Astrocyte (in vitro differentiated cells and primary cell): ENCODE measurements at regions not wholly inside any gene's neighbourhood (a gene's known extent, or its start where the extent isn't known, plus 50 kb on each side); places are given as distances from the start of the nearest gene placed in this dataset.
"Not testable (repeated sequence)": the region's sequence is repeated elsewhere in the genome, so short reads cannot be mapped to it uniquely, and the experiment has no call there.

Experiments
- DNase-seq: peaks from one replicate; pipeline ENCODE4 v3.0.0-alpha.2; 2010; ENCODE audit warnings: low read depth
- FAIRE-seq: peaks from 2 replicates; lab custom pipeline; 2011; peaks lifted over from hg19 to GRCh38; lab: Jason Lieb, UNC
- H2AFZ ChIP-seq: 2 replicates; pipeline ENCODE4 v1.6.0; 2012; ENCODE audit warnings: low read depth, low read length, inconsistent platforms
- H3K27ac ChIP-seq: 2 replicates; pipeline ENCODE4 v1.5.1; 2011; ENCODE audit warnings: low read depth, low read length, inconsistent platforms
- H3K27me3 ChIP-seq: 2 replicates; pipeline ENCODE4 v1.6.0; 2011; ENCODE audit warnings: low read length, inconsistent platforms; ENCODE audit not compliant: insufficient read depth
- H3K36me3 ChIP-seq: 2 replicates; pipeline ENCODE4 v1.5.1; 2011; ENCODE audit warnings: low read length, inconsistent platforms; ENCODE audit not compliant: insufficient read depth
- H3K4me1 ChIP-seq: 2 replicates; pipeline ENCODE4 v1.5.1; 2011; ENCODE audit warnings: low read length, inconsistent platforms; ENCODE audit not compliant: insufficient read depth
- H3K4me2 ChIP-seq: 2 replicates; pipeline ENCODE4 v1.6.0; 2012; ENCODE audit warnings: low read length, inconsistent platforms
- H3K4me3 ChIP-seq: 2 replicates; pipeline ENCODE4 v1.5.1; 2011; ENCODE audit warnings: low read depth, mild to moderate bottlenecking, low read length, inconsistent platforms; ENCODE audit not compliant: insufficient read depth
- H3K79me2 ChIP-seq: 2 replicates; pipeline ENCODE4 v1.6.0; 2012; ENCODE audit warnings: mild to moderate bottlenecking, low read length, inconsistent platforms; ENCODE audit not compliant: insufficient read depth
- H3K9ac ChIP-seq: 2 replicates; pipeline ENCODE4 v1.6.0; 2012; ENCODE audit warnings: mild to moderate bottlenecking, low read length, inconsistent platforms
- H3K9me3 ChIP-seq: 2 replicates; pipeline ENCODE4 v1.5.1; 2012; ENCODE audit warnings: low read depth, mild to moderate bottlenecking, low read length, inconsistent platforms; ENCODE audit not compliant: insufficient read depth
- H4K20me1 ChIP-seq: 2 replicates; pipeline ENCODE4 v1.6.0; 2012; ENCODE audit warnings: low read length, inconsistent platforms; ENCODE audit not compliant: insufficient read depth
- H3K27ac Mint-ChIP-seq: one replicate; pipeline ENCODE4 v1.8.0; 2021; ENCODE audit warnings: mild to moderate bottlenecking, mixed read lengths; ENCODE audit not compliant: unreplicated experiment
- H3K27me3 Mint-ChIP-seq: one replicate; pipeline ENCODE4 v1.8.0; 2021; ENCODE audit warnings: low read depth, mixed read lengths; ENCODE audit not compliant: unreplicated experiment
- H3K36me3 Mint-ChIP-seq: one replicate; pipeline ENCODE4 v1.8.0; 2021; ENCODE audit warnings: low read depth, mixed read lengths; ENCODE audit not compliant: unreplicated experiment
- H3K4me1 Mint-ChIP-seq: one replicate; pipeline ENCODE4 v1.8.0; 2021; ENCODE audit warnings: low read depth, mixed read lengths; ENCODE audit not compliant: unreplicated experiment
- H3K4me3 Mint-ChIP-seq: one replicate; pipeline ENCODE4 v1.8.0; 2021; ENCODE audit warnings: mild to moderate bottlenecking, moderate library complexity, mixed read lengths; ENCODE audit not compliant: unreplicated experiment
- H3K9me3 Mint-ChIP-seq: one replicate; pipeline ENCODE4 v1.8.0; 2021; ENCODE audit warnings: mild to moderate bottlenecking, mixed read lengths; ENCODE audit not compliant: unreplicated experiment
- EZH2 ChIP-seq: IDR thresholded peaks from 2 replicates; pipeline ENCODE4 v1.6.1; 2012; ENCODE audit warnings: mild to moderate bottlenecking, low read length, inconsistent platforms; ENCODE audit not compliant: insufficient read depth
- TF ChIP-seq, protein P1 (sequence below): IDR thresholded peaks from 2 replicates; pipeline ENCODE4 v1.5.1; 2011; ENCODE audit warnings: low read depth, mild to moderate bottlenecking, inconsistent platforms, low read length, moderate library complexity; ENCODE audit not compliant: insufficient read depth

DNA sequence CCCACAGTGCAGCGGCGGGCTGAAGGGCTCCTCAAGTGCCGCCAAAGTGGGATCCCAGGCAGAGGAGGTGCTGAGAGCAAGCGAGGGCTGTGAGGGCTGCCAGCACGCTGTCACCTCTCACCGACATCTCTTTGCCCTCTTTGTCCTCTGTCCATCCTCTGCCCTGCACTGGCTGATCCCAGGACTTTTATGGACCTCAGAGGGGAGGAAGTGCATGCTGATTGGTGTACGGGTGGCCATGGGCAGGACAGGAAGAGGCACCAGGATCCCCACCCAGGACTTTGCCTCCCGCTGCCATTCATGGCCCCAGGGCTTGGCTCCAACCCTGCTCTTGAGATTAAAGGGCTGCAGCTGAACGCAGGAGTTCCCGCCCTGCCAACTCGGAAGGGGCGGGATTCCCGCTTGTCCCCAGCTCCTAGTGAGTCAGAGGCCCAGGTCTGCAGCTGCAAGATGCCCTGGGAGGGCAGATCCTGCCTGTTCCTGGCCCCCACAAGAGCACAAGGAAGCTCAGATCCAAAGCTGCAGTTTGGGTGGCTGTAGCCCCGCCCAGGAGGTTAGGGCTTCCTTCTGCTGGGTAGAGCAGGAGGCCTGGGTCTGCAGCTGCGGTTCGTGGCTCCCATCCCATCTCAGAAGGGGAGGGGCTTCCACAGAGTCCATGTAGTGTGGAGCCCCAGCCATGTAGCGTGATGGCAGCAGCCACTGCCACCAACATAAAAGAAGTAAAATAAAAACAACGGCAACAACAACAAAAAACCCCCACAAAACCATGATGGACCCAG, 1716.7 kb downstream of the SLITRK1 start:
- H3K4me3 ChIP-seq, result no peak overlapping the region
- Mint-ChIP-seq H3K9me3 (peaks cover 3% of the 10 kb centered on the region), H3K4me1 (no peaks in the 10 kb centered on the region), H3K27ac (no peak overlapping the region), H3K27me3 (no peaks in the 10 kb centered on the region), H3K4me3 (no peak overlapping the region), H3K36me3 (no peaks in the 10 kb centered on the region)
- H3K79me2 ChIP-seq, result no peaks in the 10 kb centered on the region
- H3K27ac ChIP-seq, result no peak overlapping the region
- H3K4me2 ChIP-seq, result no peak overlapping the region
- no peak overlapping the region for H3K9ac ChIP-seq
- H2AFZ ChIP-seq, result no peak overlapping the region
- no peaks in the 10 kb centered on the region for H3K36me3 ChIP-seq
- DNase-seq, result no peak
- H3K9me3 ChIP-seq, result no peaks in the 10 kb centered on the region
- FAIRE-seq, result no peak
- H3K4me1 ChIP-seq, result no peaks in the 10 kb centered on the region
- no peaks in the 10 kb centered on the region for H3K27me3 ChIP-seq
- no peak for TF ChIP-seq EZH2
- H4K20me1 ChIP-seq, result no peaks in the 10 kb centered on the region

DNA sequence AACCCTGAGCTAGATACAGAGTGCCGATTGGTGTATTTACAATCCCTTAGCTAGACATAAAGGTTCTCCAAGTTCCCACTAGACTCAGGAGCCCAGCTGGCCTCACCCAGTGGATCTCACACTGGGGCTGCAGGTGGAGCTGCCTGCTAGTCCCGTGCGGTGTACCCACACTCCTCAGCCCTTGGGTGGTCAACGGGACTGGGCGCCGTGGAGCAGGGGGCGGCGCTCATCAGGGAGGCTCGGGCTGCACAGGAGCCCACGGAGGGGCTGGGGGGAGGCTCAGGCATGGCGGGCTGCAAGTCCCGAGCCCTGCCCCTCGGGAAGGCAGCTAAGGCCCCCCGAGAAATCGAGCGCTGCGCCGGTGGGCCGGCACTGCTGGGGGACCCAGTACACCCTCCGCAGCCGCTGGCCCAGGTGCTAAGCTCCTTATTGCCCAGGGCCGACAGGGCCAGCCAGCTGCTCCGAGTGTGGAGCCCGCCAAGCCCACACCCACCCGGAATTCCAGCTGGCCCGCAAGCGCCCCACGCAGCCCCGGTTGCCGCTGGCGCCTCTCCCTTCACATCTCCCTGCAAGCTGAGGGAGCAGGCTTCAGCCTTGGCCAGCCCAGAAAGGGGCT, 1717.4 kb downstream of the SLITRK1 start:
- not testable (repeated sequence) for H3K27ac ChIP-seq, H3K4me2 ChIP-seq, FAIRE-seq, H3K4me1 Mint-ChIP-seq, H3K36me3 ChIP-seq, H4K20me1 ChIP-seq, H3K79me2 ChIP-seq, DNase-seq, H3K36me3 Mint-ChIP-seq, H3K9me3 Mint-ChIP-seq, H3K9me3 ChIP-seq, H3K4me3 Mint-ChIP-seq, H3K4me3 ChIP-seq, H3K9ac ChIP-seq, H2AFZ ChIP-seq, H3K27me3 Mint-ChIP-seq, H3K27ac Mint-ChIP-seq, H3K27me3 ChIP-seq, H3K4me1 ChIP-seq

DNA sequence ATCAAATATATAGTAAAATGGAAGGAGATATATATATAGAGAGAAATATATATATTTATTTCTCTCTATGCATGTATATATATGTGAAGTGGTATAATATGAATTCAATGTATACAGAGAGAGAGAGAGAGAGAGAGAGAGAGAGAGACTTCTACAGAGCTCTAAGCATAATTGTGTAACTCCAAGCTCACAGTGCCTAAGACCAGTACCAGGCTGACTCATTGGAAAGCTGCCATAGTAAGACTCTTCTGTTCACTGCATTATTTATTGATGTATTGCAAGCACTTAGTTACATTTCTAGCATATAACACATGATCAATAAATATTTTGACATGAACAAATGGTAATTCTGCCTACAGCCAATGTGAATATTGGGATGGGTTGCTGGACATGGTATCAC, 1734.7 kb downstream of the SLITRK1 start:
- no peaks in the 10 kb centered on the region for H3K27me3 ChIP-seq
- H3K36me3 ChIP-seq, result no peaks in the 10 kb centered on the region
- no peak overlapping the region for H3K4me2 ChIP-seq
- Mint-ChIP-seq H3K27ac (no peak overlapping the region), H3K4me1 (no peaks in the 10 kb centered on the region), H3K36me3 (no peaks in the 10 kb centered on the region), H3K9me3 (no peaks in the 10 kb centered on the region), H3K27me3 (no peaks in the 10 kb centered on the region), H3K4me3 (no peak overlapping the region)
- no peak for DNase-seq
- no peak overlapping the region for H3K4me3 ChIP-seq
- H3K27ac ChIP-seq, result no peak overlapping the region
- H3K9me3 ChIP-seq, result no peaks in the 10 kb centered on the region
- no peak for FAIRE-seq
- H4K20me1 ChIP-seq, result no peaks in the 10 kb centered on the region
- H3K79me2 ChIP-seq, result no peaks in the 10 kb centered on the region
- H3K9ac ChIP-seq, result no peak overlapping the region
- H2AFZ ChIP-seq, result no peak overlapping the region
- no peaks in the 10 kb centered on the region for H3K4me1 ChIP-seq
- TF ChIP-seq, protein P1, sequence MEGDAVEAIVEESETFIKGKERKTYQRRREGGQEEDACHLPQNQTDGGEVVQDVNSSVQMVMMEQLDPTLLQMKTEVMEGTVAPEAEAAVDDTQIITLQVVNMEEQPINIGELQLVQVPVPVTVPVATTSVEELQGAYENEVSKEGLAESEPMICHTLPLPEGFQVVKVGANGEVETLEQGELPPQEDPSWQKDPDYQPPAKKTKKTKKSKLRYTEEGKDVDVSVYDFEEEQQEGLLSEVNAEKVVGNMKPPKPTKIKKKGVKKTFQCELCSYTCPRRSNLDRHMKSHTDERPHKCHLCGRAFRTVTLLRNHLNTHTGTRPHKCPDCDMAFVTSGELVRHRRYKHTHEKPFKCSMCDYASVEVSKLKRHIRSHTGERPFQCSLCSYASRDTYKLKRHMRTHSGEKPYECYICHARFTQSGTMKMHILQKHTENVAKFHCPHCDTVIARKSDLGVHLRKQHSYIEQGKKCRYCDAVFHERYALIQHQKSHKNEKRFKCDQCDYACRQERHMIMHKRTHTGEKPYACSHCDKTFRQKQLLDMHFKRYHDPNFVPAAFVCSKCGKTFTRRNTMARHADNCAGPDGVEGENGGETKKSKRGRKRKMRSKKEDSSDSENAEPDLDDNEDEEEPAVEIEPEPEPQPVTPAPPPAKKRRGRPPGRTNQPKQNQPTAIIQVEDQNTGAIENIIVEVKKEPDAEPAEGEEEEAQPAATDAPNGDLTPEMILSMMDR, result no peak
- TF ChIP-seq EZH2, result no peak
